ENCODE measurements at regions not wholly inside any gene's neighbourhood (a gene's known extent, or its start where the extent isn't known, plus 50 kb on each side); places are given as distances from the start of the nearest gene placed in this dataset.
"Not testable (repeated sequence)": the region's sequence is repeated elsewhere in the genome, so short reads cannot be mapped to it uniquely, and the experiment has no call there.

GRCh38 chr6:6875818-6876470, 231.8 kb upstream of the RREB1 start:
- intact Hi-C loops (cut with DNase I, micrococcal nuclease), result no loop called here
- DNase-seq (no peak), ATAC-seq (peak; percentile 84)

GRCh38 chr6:6877792-6878191, 230.0 kb upstream of the RREB1 start:
- ATAC-seq; DNase-seq; intact Hi-C loops (cut with DNase I, micrococcal nuclease): not testable (repeated sequence)

DNA sequence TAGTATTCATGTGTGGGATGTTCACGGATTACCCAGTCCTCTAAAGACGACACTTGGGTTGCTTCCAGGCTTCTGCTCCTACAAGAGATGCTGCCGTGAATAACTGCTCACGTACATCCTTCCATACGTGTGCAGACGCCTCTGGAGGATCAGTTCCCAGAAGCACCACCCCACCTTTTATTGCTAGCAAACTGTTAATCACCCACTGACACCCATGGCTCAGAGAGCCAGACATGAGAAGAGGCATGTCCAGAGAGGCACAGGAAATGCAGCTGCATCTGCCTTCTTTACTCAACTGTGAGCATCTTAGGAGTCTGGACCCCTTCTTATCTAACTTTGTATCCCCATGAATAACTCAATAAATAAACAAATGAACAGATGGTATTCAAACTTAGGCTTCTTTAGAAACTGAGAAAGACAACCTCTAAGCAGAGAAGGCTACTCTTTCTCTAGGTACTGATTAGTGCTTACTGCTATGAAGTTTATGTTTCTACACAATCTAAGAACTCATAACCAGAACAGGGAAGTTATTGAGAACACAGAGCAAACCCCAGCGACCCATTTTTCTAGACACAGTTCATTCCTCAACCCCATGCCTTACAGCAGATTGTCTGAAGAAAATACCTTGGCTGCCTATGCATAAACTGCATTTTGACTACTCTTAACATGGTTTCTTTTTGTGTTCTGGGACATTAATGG, 228.7 kb upstream of the RREB1 start:
- intact Hi-C loops (cut with DNase I, micrococcal nuclease), result no loop called here
- peak in 1 of 2 donors; percentile 49 for DNase-seq
- ATAC-seq, result peak; percentile 67

- DNase-seq; intact Hi-C loops (cut with DNase I, micrococcal nuclease): not testable (repeated sequence)
- peak; percentile 39 for ATAC-seq
Measured at GRCh38 chr6:6879586-6879974, 228.2 kb upstream of the RREB1 start.

GRCh38 chr6:6880745-6881437, 226.9 kb upstream of the RREB1 start:
- no peak for DNase-seq
- no peak for ATAC-seq
- intact Hi-C loops (cut with DNase I, micrococcal nuclease), result no loop called here

- intact Hi-C loops (cut with DNase I, micrococcal nuclease), result no loop called here
- no peak for ATAC-seq
- no peak for DNase-seq
Measured at GRCh38 chr6:6881438-6882225, 226.1 kb upstream of the RREB1 start.

GRCh38 chr6:6882592-6882991, 225.2 kb upstream of the RREB1 start:
- no peak for ATAC-seq
- DNase-seq, result no peak
- intact Hi-C loops (cut with DNase I, micrococcal nuclease), result no loop called here

GRCh38 chr6:6883011-6883410, 224.8 kb upstream of the RREB1 start:
- peak; percentile 90 for ATAC-seq
- intact Hi-C loops (cut with DNase I, micrococcal nuclease), result no loop called here
- DNase-seq, result peak; percentile 48 to 62

GRCh38 chr6:6884193-6884627, 223.6 kb upstream of the RREB1 start:
- ATAC-seq, result no peak
- no peak for DNase-seq
- intact Hi-C loops (cut with DNase I, micrococcal nuclease), result no loop called here

DNA sequence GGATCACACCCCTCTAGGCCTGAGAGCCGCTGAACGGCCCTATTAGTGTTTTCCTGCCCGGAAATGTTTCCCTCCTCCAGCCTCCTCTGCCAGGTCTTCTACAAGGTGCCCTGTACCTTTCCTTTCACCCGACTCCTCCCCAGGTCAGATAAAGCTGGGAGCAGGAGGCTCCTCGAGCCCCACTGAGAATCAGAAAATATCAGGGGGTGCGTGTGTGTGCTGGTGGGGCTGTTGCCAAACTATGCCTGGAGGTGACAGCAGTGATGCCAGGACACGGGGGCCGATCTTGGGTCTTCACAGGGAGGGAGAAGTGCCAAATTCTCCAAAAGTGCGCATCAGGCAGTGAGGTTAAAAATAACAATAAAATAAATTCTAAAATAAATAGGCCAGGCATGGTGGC, 222.8 kb upstream of the RREB1 start:
- ATAC-seq, result no peak
- intact Hi-C loops (cut with DNase I, micrococcal nuclease), result no loop called here
- no peak for DNase-seq

GRCh38 chr6:6885521-6886170, 222.1 kb upstream of the RREB1 start:
- DNase-seq (peak; percentile 39 to 53), ATAC-seq (no peak)
- intact Hi-C loops (cut with DNase I, micrococcal nuclease), result no loop called here

DNA sequence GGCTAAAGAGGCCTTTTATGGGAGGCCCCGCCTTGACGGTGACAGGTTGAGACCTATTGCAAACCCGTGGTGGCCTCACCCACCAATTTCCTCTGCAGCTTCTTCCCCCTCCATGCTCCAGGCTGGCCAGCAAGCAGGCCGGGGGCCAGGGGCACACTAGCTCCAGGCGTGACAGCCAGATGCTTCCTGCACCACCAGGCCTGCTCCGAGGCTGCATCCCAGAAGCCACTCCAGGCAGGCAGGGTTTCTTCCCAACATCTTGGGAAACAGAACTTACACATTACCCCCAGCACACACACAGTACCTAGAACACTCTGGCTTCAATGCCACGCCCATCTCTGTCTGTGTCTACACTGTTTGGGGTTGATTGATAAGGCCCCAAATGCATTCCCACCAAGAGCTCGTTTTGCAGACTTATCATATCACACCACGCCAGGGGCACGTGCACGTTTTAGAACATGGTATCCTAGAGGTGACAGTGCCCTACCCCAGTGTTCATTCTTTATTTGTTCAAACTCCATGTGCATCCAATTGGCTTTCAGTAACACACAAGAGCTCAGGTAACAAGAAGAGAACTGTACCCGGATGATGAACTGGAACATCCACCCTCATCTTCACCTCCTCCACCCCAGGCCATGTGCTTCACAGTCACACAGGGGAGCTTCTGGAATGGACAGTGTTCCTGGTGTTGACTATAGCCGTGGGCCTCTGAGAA, 221.4 kb upstream of the RREB1 start:
- ATAC-seq (no peak), DNase-seq (no peak)
- intact Hi-C loops (cut with DNase I, micrococcal nuclease), result no loop called here

DNA sequence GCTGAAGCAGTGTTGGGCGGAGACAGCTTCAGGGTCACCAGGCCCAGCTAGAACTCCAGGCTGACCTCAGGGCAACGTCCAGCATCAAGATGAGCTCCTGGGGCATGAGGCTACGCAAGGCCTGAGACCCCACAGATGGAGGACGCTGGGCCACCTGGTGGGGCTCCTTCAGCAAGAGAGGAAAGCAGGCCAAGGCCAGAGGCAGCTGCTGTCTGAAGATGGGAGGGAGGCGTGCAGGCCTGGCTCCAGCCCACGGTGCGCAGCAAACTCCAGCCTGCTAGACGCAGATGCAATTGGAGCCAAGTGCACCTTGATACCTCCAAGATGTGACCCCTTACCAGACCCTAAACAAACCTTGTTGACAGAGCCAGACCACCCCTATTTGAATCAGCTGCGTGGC, 220.9 kb upstream of the RREB1 start:
- intact Hi-C loops (cut with DNase I, micrococcal nuclease), result no loop called here
- no peak for ATAC-seq
- DNase-seq, result no peak

- DNase-seq (no peak), ATAC-seq (no peak)
- intact Hi-C loops (cut with DNase I, micrococcal nuclease), result no loop called here
Measured at GRCh38 chr6:6889601-6890000, 218.2 kb upstream of the RREB1 start.

DNA sequence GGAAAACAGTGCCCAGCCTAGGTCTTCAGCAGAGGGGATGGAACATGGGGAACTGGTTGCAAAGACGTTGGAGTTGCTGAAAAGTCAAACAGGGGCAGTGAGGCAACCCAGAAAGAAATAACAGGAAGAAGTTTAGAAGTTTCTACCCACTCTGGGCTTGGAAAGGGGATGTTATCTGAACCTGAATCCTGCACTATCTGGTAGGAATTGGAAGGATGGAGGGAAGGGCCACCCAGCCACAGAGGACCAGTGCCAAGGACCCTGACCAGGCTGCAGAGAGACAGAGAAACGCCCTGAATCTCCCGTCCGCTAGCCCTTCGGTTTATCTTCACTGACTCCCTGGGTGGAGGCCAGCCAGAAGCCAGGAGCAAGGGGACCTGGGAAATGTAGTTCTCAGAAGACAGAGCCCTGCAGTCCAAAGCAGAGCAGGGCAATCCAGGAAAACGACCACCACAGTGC, 217.3 kb upstream of the RREB1 start:
- ATAC-seq (peak; percentile 77), DNase-seq (peak; percentile 61 to 68)
- intact Hi-C loops (cut with DNase I, micrococcal nuclease), result no loop called here

DNA sequence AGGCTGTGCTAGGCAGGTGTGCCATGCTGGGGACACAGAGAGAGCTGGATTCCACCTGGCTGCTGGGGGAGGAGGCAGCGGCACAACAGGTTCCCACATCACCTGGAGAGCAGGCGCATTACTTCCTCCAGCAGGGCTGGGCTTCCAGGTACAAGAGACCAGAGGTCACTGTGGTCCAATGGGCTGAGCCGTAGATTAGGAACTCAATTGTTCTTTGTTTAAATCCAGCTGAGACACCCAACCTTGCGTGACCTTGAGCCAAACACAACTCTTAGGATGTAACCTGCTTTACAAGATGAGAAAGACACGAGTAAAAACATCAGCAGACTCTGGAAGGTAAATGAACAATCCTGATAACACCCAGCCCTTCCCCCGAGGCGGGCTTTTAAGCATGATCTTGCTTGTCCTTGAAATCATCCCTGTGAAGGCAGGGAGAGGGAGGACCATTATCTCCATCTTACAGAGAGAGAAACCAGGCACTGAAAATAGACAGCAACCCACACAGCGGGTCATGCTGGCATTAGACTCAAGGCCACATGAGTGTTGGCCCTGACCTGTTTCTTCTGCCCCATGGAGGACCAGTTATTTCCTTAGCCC, 216.5 kb upstream of the RREB1 start:
- DNase-seq (peak; percentile 75 to 91), ATAC-seq (peak; percentile 96)
- intact Hi-C loops (cut with DNase I, micrococcal nuclease), result no loop called here

GRCh38 chr6:6891949-6892461, 215.8 kb upstream of the RREB1 start:
- DNase-seq (no peak), ATAC-seq (peak; percentile 22)
- intact Hi-C loops (cut with DNase I, micrococcal nuclease), result no loop called here
